WTC11 (cell line): ENCODE measurements at regions not wholly inside any gene's neighbourhood (a gene's known extent, or its start where the extent isn't known, plus 50 kb on each side); places are given as distances from the start of the nearest gene placed in this dataset.

Source experiments
- ATAC-seq: fragments of 200-7000 bp; cut with Tn5 transposase; 2 replicates; pipeline ENCODE4 v1.10.0; 2021; ENCODE audit warnings: mild to moderate bottlenecking, moderate library complexity
- CTCF ChIA-PET: fragments of 300-600 bp; sonication (Branson Sonifier 250); formaldehyde crosslinking; loops from one replicate; lab custom pipeline; 2021; ENCODE audit warnings: antibody characterized with exemption; lab: Charles Lee
- POLR2A ChIA-PET: fragments of 350-600 bp; sonication (Branson Sonifier 250); formaldehyde crosslinking; loops from one replicate; lab custom pipeline; 2021; ENCODE audit warnings: antibody characterized with exemption; lab: Charles Lee
- DNase-seq: peaks from one replicate; pipeline ENCODE4 v3.0.0; 2021; ENCODE audit warnings: low spot score
- H3K27ac Mint-ChIP-seq: 2 replicates; pipeline ENCODE4 v1.8.0; 2021; ENCODE audit warnings: mixed read lengths
- H3K27me3 Mint-ChIP-seq: 2 replicates; pipeline ENCODE4 v1.8.0; 2021; ENCODE audit warnings: low read depth, mild to moderate bottlenecking, moderate library complexity, mixed read lengths
- H3K36me3 Mint-ChIP-seq: 2 replicates; pipeline ENCODE4 v1.8.0; 2021; ENCODE audit warnings: mixed read lengths
- H3K4me1 Mint-ChIP-seq: 2 replicates; pipeline ENCODE4 v1.8.0; 2022; ENCODE audit warnings: mixed read lengths
- H3K4me3 Mint-ChIP-seq: 2 replicates; pipeline ENCODE4 v1.8.0; 2021; ENCODE audit warnings: mild to moderate bottlenecking, moderate library complexity, mixed read lengths
- H3K9me3 Mint-ChIP-seq: 2 replicates; pipeline ENCODE4 v1.8.0; 2021; ENCODE audit warnings: mixed read lengths
- AFF4 ChIP-seq: sonication (generic); formaldehyde crosslinking; IDR thresholded peaks from 2 replicates; pipeline ENCODE4 v1.8.1; 2023; ENCODE audit warnings: mild to moderate bottlenecking, missing genetic modification reagents, borderline replicate concordance
- CBFB ChIP-seq: sonication (generic); formaldehyde crosslinking; IDR thresholded peaks from 2 replicates; pipeline ENCODE4 v1.8.1; 2022; ENCODE audit warnings: mild to moderate bottlenecking, low read depth, missing genetic modification reagents
- CTCF ChIP-seq: fragments of 200-600 bp; IDR thresholded peaks from 2 replicates; pipeline ENCODE4 v1.8.0; 2022; ENCODE audit warnings: antibody characterized with exemption
- E2F4 ChIP-seq: sonication (generic); formaldehyde crosslinking; IDR thresholded peaks from 2 replicates; pipeline ENCODE4 v1.8.1; 2022; ENCODE audit warnings: low read depth, mild to moderate bottlenecking, moderate library complexity, missing genetic modification reagents, borderline replicate concordance
- ESRRA ChIP-seq: sonication (generic); formaldehyde crosslinking; IDR thresholded peaks from 2 replicates; pipeline ENCODE4 v1.8.1; 2022; ENCODE audit warnings: mild to moderate bottlenecking, missing genetic modification reagents, borderline replicate concordance
- HMGA2 ChIP-seq: fragments of 250-450 bp; sonication (Bioruptor Pico); IDR thresholded peaks from 2 replicates; pipeline ENCODE4 v1.4.0; 2021; ENCODE audit warnings: mild to moderate bottlenecking, moderate library complexity
- IRF1 ChIP-seq: sonication (generic); formaldehyde crosslinking; IDR thresholded peaks from 2 replicates; pipeline ENCODE4 v1.8.0; 2023; ENCODE audit warnings: missing genetic modification reagents
- MYBL2 ChIP-seq: sonication (generic); formaldehyde crosslinking; IDR thresholded peaks from 2 replicates; pipeline ENCODE4 v1.8.1; 2023; ENCODE audit warnings: mild to moderate bottlenecking, moderate library complexity, missing genetic modification reagents
- NFATC4 ChIP-seq: fragments of 250-450 bp; sonication (Bioruptor Pico); IDR thresholded peaks from 2 replicates; pipeline ENCODE4 v1.9.0; 2021; ENCODE audit warnings: mild to moderate bottlenecking
- PRDM15 ChIP-seq: sonication (generic); formaldehyde crosslinking; IDR thresholded peaks from 2 replicates; pipeline ENCODE4 v1.8.0; 2022; ENCODE audit warnings: missing genetic modification reagents
- TEAD1 ChIP-seq: sonication (generic); formaldehyde crosslinking; IDR thresholded peaks from 2 replicates; pipeline ENCODE4 v1.8.0; 2022; ENCODE audit warnings: mild to moderate bottlenecking, missing genetic modification reagents
- TEAD4 ChIP-seq: sonication (generic); formaldehyde crosslinking; IDR thresholded peaks from 2 replicates; pipeline ENCODE4 v1.8.0; 2022; ENCODE audit warnings: mild to moderate bottlenecking, missing genetic modification reagents
- ZNF232 ChIP-seq: sonication (generic); formaldehyde crosslinking; IDR thresholded peaks from 2 replicates; pipeline ENCODE4 v1.8.0; 2022; ENCODE audit warnings: mild to moderate bottlenecking, missing genetic modification reagents
- TF ChIP-seq, protein P1 (sequence below): sonication (generic); formaldehyde crosslinking; IDR thresholded peaks from 2 replicates; pipeline ENCODE4 v1.8.1; 2023; ENCODE audit warnings: mild to moderate bottlenecking, missing genetic modification reagents

DNA sequence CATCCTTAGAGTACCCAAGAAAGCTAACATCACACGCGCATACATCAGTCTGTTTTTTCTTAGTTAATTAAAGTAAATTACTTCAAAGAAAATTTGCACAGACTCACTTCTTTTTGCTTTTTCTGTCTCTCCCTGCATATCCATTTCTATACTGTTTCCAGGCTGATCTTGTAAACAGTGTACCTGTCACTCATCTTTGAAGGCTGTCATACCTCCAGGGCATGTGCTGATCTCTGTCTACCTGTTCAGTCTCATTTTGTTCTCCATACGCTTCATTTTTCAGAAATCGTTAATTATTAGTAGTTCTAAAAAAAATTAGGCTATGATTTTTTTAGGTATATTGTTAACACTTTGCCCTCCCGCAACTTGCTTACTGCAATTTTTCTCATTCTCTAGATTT, 313.9 kb upstream of the ROBO2 start:
- TF ChIP-seq TEAD1 (CRISPR knock-in tag), result no peak
- no peak for TF ChIP-seq TEAD4 (CRISPR knock-in tag)
- TF ChIP-seq IRF1, result no peak
- TF ChIP-seq MYBL2 (CRISPR knock-in tag), result no peak
- TF ChIP-seq, protein P1, sequence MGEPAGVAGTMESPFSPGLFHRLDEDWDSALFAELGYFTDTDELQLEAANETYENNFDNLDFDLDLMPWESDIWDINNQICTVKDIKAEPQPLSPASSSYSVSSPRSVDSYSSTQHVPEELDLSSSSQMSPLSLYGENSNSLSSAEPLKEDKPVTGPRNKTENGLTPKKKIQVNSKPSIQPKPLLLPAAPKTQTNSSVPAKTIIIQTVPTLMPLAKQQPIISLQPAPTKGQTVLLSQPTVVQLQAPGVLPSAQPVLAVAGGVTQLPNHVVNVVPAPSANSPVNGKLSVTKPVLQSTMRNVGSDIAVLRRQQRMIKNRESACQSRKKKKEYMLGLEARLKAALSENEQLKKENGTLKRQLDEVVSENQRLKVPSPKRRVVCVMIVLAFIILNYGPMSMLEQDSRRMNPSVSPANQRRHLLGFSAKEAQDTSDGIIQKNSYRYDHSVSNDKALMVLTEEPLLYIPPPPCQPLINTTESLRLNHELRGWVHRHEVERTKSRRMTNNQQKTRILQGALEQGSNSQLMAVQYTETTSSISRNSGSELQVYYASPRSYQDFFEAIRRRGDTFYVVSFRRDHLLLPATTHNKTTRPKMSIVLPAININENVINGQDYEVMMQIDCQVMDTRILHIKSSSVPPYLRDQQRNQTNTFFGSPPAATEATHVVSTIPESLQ (CRISPR knock-in tag), result no peak
- no peak for TF ChIP-seq ZNF232 (CRISPR knock-in tag)
- no peak for TF ChIP-seq E2F4
- no peak for TF ChIP-seq CBFB (CRISPR knock-in tag)
- no peak for TF ChIP-seq AFF4 (CRISPR knock-in tag)
- no peak for TF ChIP-seq PRDM15 (CRISPR knock-in tag)
- TF ChIP-seq ESRRA, result no peak
- no peak for TF ChIP-seq NFATC4 (CRISPR knock-in tag)
- POLR2A ChIA-PET, result no interaction called here
- DNase-seq (no peak), ATAC-seq (no peak)
- H3K27me3 Mint-ChIP-seq, result no peaks in the 10 kb centered on the region
- no peak overlapping the region for H3K27ac Mint-ChIP-seq
- CTCF ChIA-PET, result interaction anchor here (1.0 to 1.7 kb wide), 3 partner anchors 10 to 595 kb away, joined by 3 to 6 read pairs (median 5); no protein-coding TSS in a partner anchor
- H3K4me1 Mint-ChIP-seq, result peaks cover 25% of the 10 kb centered on the region
- H3K36me3 Mint-ChIP-seq, result no peaks in the 10 kb centered on the region
- no peak overlapping the region for H3K4me3 Mint-ChIP-seq
- H3K9me3 Mint-ChIP-seq, result peaks cover 8% of the 10 kb centered on the region; the same call in 1 of the 2 replicates

- TF ChIP-seq CTCF (no peak), CBFB (CRISPR knock-in tag) (no peak), TEAD1 (CRISPR knock-in tag) (no peak), HMGA2 (CRISPR knock-in tag) (no peak)
- TF ChIP-seq, all 79 proteins: peak for 0
- POLR2A ChIA-PET, result no interaction called here
- no peaks in the 10 kb centered on the region; the same call in 1 of the 2 replicates for H3K36me3 Mint-ChIP-seq
Observed at GRCh38 chr3:76728426-76728825, 311.5 kb upstream of the ROBO2 start.

More at GRCh38 chr3:76728426-76728825, 311.5 kb upstream of the ROBO2 start:
- Mint-ChIP-seq H3K4me1 (peaks cover 23% of the 10 kb centered on the region), H3K27ac (no peak overlapping the region), H3K9me3 (peaks cover 10% of the 10 kb centered on the region), H3K27me3 (no peaks in the 10 kb centered on the region), H3K4me3 (no peak overlapping the region)
- no peak for DNase-seq
- CTCF ChIA-PET, result no interaction called here
- ATAC-seq, result no peak
